Type B pancreatic cell (in vitro differentiated cells): ENCODE measurements at regions not wholly inside any gene's neighbourhood (a gene's known extent, or its start where the extent isn't known, plus 50 kb on each side); places are given as distances from the start of the nearest gene placed in this dataset.

ENCODE experiments used
- DNase-seq: peaks from one replicate; pipeline ENCODE4 v3.0.0; 2021; ENCODE audit warnings: mixed read lengths; ENCODE audit not compliant: unreplicated experiment; ENCODE audit errors: extremely low spot score
- H3K27ac Mint-ChIP-seq: 2 replicates; pipeline ENCODE4 v1.8.0; 2021; ENCODE audit warnings: mild to moderate bottlenecking, mixed read lengths
- H3K27me3 Mint-ChIP-seq: 2 replicates; pipeline ENCODE4 v1.8.0; 2021; ENCODE audit warnings: mixed read lengths
- H3K36me3 Mint-ChIP-seq: 2 replicates; pipeline ENCODE4 v1.8.0; 2021; ENCODE audit warnings: mixed read lengths
- H3K4me1 Mint-ChIP-seq: one replicate; pipeline ENCODE4 v1.8.0; 2021; ENCODE audit warnings: mixed read lengths; ENCODE audit not compliant: unreplicated experiment
- H3K4me3 Mint-ChIP-seq: 2 replicates; pipeline ENCODE4 v1.8.0; 2021; ENCODE audit warnings: mild to moderate bottlenecking, mixed read lengths
- H3K9me3 Mint-ChIP-seq: 2 replicates; pipeline ENCODE4 v1.8.0; 2021; ENCODE audit warnings: mixed read lengths
- TF ChIP-seq, protein P1 (sequence below): fragments of 200-600 bp; sonication (generic); conservative IDR thresholded peaks from 2 replicates; pipeline ENCODE4 v1.5.0; 2021; ENCODE audit warnings: antibody characterized with exemption, mild to moderate bottlenecking

GRCh38 chr9:80188579-80188978 is 616.8 kb downstream of the TLE4 start:
- Mint-ChIP-seq H3K36me3 (no peaks in the 10 kb centered on the region), H3K4me3 (no peak overlapping the region), H3K9me3 (no peaks in the 10 kb centered on the region), H3K4me1 (no peaks in the 10 kb centered on the region), H3K27ac (no peak overlapping the region), H3K27me3 (no peaks in the 10 kb centered on the region)
- TF ChIP-seq, protein P1, sequence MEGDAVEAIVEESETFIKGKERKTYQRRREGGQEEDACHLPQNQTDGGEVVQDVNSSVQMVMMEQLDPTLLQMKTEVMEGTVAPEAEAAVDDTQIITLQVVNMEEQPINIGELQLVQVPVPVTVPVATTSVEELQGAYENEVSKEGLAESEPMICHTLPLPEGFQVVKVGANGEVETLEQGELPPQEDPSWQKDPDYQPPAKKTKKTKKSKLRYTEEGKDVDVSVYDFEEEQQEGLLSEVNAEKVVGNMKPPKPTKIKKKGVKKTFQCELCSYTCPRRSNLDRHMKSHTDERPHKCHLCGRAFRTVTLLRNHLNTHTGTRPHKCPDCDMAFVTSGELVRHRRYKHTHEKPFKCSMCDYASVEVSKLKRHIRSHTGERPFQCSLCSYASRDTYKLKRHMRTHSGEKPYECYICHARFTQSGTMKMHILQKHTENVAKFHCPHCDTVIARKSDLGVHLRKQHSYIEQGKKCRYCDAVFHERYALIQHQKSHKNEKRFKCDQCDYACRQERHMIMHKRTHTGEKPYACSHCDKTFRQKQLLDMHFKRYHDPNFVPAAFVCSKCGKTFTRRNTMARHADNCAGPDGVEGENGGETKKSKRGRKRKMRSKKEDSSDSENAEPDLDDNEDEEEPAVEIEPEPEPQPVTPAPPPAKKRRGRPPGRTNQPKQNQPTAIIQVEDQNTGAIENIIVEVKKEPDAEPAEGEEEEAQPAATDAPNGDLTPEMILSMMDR: no peak
- DNase-seq: no peak

- no peaks in the 10 kb centered on the region for H3K4me1 Mint-ChIP-seq
- H3K9me3 Mint-ChIP-seq: no peaks in the 10 kb centered on the region
- H3K4me3 Mint-ChIP-seq: no peak overlapping the region
- H3K36me3 Mint-ChIP-seq: no peaks in the 10 kb centered on the region
- TF ChIP-seq, protein P1: no peak
- H3K27ac Mint-ChIP-seq: no peak overlapping the region
- no peaks in the 10 kb centered on the region for H3K27me3 Mint-ChIP-seq
- no peak for DNase-seq
Measured at GRCh38 chr9:80185112-80185738, 613.5 kb downstream of the TLE4 start.

GRCh38 chr9:80177949-80178480 is 606.2 kb downstream of the TLE4 start:
- Mint-ChIP-seq H3K9me3 (no peaks in the 10 kb centered on the region), H3K4me1 (no peaks in the 10 kb centered on the region), H3K27me3 (no peaks in the 10 kb centered on the region), H3K27ac (no peak overlapping the region), H3K36me3 (no peaks in the 10 kb centered on the region), H3K4me3 (no peak overlapping the region)
- TF ChIP-seq, protein P1: no peak
- no peak for DNase-seq

GRCh38 chr9:80175286-80176150 is 603.8 kb downstream of the TLE4 start:
- Mint-ChIP-seq H3K4me1 (no peaks in the 10 kb centered on the region), H3K36me3 (no peaks in the 10 kb centered on the region), H3K4me3 (no peak overlapping the region), H3K27me3 (no peaks in the 10 kb centered on the region), H3K9me3 (no peaks in the 10 kb centered on the region), H3K27ac (no peak overlapping the region)
- DNase-seq: no peak
- TF ChIP-seq, protein P1: peak; percentile 89

DNA sequence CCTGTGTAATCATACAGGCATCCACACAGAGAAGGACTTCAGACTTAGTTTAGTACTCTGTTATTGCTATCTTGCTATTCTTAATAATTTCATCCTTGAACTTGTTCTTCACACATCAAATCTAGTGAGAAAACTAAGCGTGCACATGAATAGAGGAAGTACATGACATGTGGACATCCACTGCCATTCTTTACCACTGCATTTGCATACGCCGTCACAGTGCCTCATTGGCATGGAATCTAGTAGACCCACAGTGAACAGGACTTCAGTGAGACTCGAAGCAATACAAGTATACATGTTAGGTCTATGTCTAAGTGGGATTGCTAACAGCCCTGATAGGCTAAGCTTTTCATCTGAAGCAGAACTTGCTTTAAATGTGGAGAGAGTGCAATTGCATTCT is 592.1 kb downstream of the TLE4 start:
- Mint-ChIP-seq H3K27ac (no peak overlapping the region), H3K4me1 (no peaks in the 10 kb centered on the region), H3K9me3 (no peaks in the 10 kb centered on the region), H3K36me3 (no peaks in the 10 kb centered on the region), H3K27me3 (no peaks in the 10 kb centered on the region), H3K4me3 (no peak overlapping the region)
- TF ChIP-seq, protein P1: no peak
- DNase-seq: no peak
